Neural cell (in vitro differentiated cells): ENCODE measurements at regions not wholly inside any gene's neighbourhood (a gene's known extent, or its start where the extent isn't known, plus 50 kb on each side); places are given as distances from the start of the nearest gene placed in this dataset.

Source experiments
- H2AFZ ChIP-seq: fragments of 200-600, 300-800 bp; sonication (generic), shearing (Covaris generic); 2 replicates; pipeline ENCODE4 v1.6.0; 2014; ENCODE audit warnings: low read depth, mild to moderate bottlenecking, antibody characterized with exemption, low read length, moderate library complexity
- H3F3A ChIP-seq: fragments of 200-600 bp; shearing (Covaris generic); 2 replicates; pipeline ENCODE4 v1.6.1; 2016; ENCODE audit warnings: mild to moderate bottlenecking, moderate library complexity, mixed read lengths, antibody characterized with exemption, low read length; ENCODE audit not compliant: insufficient read depth, poor library complexity, severe bottlenecking
- H3K27ac ChIP-seq: fragments of 200-600, 300-800 bp; sonication (generic), shearing (Covaris generic); 2 replicates; pipeline ENCODE4 v1.5.1; 2014; ENCODE audit warnings: mild to moderate bottlenecking, low read length, moderate library complexity
- H3K27me3 ChIP-seq: fragments of 300-800, 200-600 bp; sonication (generic), shearing (Covaris generic); 2 replicates; pipeline ENCODE4 v1.6.0; 2014; ENCODE audit warnings: mild to moderate bottlenecking, low read depth, low read length, moderate library complexity; ENCODE audit not compliant: insufficient read depth
- H3K36me3 ChIP-seq: fragments of 300-800, 200-600 bp; sonication (generic), shearing (Covaris generic); 2 replicates; pipeline ENCODE4 v1.5.1; 2014; ENCODE audit warnings: mild to moderate bottlenecking, antibody characterized with exemption, low read length, moderate library complexity; ENCODE audit not compliant: insufficient read depth
- H3K4me2 ChIP-seq: fragments of 300-800, 200-600 bp; sonication (generic), shearing (Covaris generic); 2 replicates; pipeline ENCODE4 v1.6.0; 2014; ENCODE audit warnings: mild to moderate bottlenecking, low read length
- H3K4me3 ChIP-seq: fragments of 300-800, 200-600 bp; sonication (generic), shearing (Covaris generic); 2 replicates; pipeline ENCODE4 v1.5.1; 2014; ENCODE audit warnings: mild to moderate bottlenecking, low read length, moderate library complexity
- H3K79me2 ChIP-seq: fragments of 200-600 bp; shearing (Covaris generic); replicated peaks from 2 replicates; pipeline ENCODE4 v1.6.0; 2014; ENCODE audit warnings: mild to moderate bottlenecking, low read length, moderate library complexity; ENCODE audit not compliant: insufficient read depth
- H3K9ac ChIP-seq: fragments of 300-800, 200-600 bp; sonication (generic), shearing (Covaris generic); 2 replicates; pipeline ENCODE4 v1.6.1; 2016; ENCODE audit warnings: mild to moderate bottlenecking, low read length, mixed read lengths
- H3K9me2 ChIP-seq: fragments of 200-600 bp; shearing (Covaris generic); 2 replicates; pipeline ENCODE4 v1.6.1; 2016; ENCODE audit warnings: mild to moderate bottlenecking, low read length, mixed read lengths; ENCODE audit not compliant: insufficient read depth
- H3K9me3 ChIP-seq: fragments of 200-600, 300-800 bp; sonication (generic), shearing (Covaris generic); 2 replicates; pipeline ENCODE4 v1.6.1; 2016; ENCODE audit warnings: mild to moderate bottlenecking, mixed run types, low read length, moderate library complexity, mixed read lengths
- H4K20me1 ChIP-seq: fragments of 200-600 bp; shearing (Covaris generic); 2 replicates; pipeline ENCODE4 v1.6.1; 2016; ENCODE audit warnings: mild to moderate bottlenecking, mixed run types; ENCODE audit not compliant: insufficient read depth
- CTCF ChIP-seq: fragments of 450-650 bp; IDR thresholded peaks from 2 replicates; pipeline ENCODE4 v1.5.1; 2014; ENCODE audit warnings: antibody characterized with exemption, mild to moderate bottlenecking, moderate library complexity; ENCODE audit not compliant: poor library complexity, severe bottlenecking
- EP300 ChIP-seq: fragments of 450-650 bp; conservative IDR thresholded peaks from 2 replicates; pipeline ENCODE4 v1.6.1; 2014; ENCODE audit warnings: antibody characterized with exemption, mild to moderate bottlenecking, moderate library complexity; ENCODE audit not compliant: poor library complexity, severe bottlenecking
- EZH2 ChIP-seq: fragments of 200-600, 300-800 bp; shearing (Covaris generic), sonication (generic); IDR thresholded peaks from 2 replicates; pipeline ENCODE4 v1.6.1; 2014; ENCODE audit warnings: antibody characterized with exemption, low read length, borderline replicate concordance, mild to moderate bottlenecking; ENCODE audit not compliant: insufficient read depth, poor library complexity, severe bottlenecking
- MXI1 ChIP-seq: fragments of 450-650 bp; conservative IDR thresholded peaks from 2 replicates; pipeline ENCODE4 v1.6.1; 2014; ENCODE audit warnings: antibody characterized with exemption, mild to moderate bottlenecking; ENCODE audit not compliant: poor library complexity, severe bottlenecking
- POLR2AphosphoS5 ChIP-seq: IDR thresholded peaks from 2 replicates; pipeline ENCODE4 v1.6.1; 2012
- RAD21 ChIP-seq: fragments of 450-650 bp; conservative IDR thresholded peaks from 2 replicates; pipeline ENCODE4 v1.6.1; 2014; ENCODE audit warnings: antibody characterized with exemption, mild to moderate bottlenecking, moderate library complexity
- SMC3 ChIP-seq: fragments of 450-650 bp; conservative IDR thresholded peaks from 2 replicates; pipeline ENCODE4 v1.6.1; 2014; ENCODE audit warnings: antibody characterized with exemption, mild to moderate bottlenecking, moderate library complexity; ENCODE audit not compliant: poor library complexity
- TAF1 ChIP-seq: IDR thresholded peaks from 2 replicates; pipeline ENCODE4 v1.6.1; 2012; ENCODE audit warnings: low read depth
- TF ChIP-seq, protein P1 (sequence below): IDR thresholded peaks from 2 replicates; pipeline ENCODE4 v1.6.1; 2012; ENCODE audit warnings: borderline replicate concordance

DNA sequence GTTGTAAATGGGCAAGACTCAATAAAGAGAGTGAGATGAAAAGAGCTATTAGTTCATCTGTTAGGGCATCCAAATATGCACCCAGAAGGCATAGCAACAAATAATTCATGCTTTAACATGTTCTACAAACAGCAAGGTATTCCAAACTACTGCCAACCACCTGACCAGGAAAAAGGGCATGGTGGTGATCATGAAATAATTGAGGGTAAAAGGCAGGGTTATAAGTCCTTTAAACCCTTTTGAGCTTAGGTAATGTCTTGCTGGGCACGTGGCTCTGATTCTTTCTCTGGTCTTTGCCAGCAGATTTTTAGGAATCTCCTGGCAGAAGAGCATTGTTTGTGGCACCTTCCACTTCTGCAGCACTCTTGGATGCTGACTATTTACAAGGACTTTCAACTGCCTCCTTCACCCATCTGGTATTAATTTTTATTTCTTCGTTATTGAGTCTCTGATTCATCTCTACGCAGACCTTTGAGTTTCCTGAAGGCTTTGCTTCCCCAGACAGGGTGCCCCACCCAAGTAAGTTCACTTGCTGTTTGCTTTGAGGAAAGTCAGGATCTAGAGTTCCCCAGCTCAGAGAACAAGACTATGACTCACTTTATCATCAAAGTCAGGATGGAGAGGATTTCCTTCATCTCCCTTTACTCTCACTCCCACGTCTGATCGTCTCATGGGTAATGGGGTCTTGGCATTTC lies 83.4 kb upstream of the NEDD9 start:
- no peak overlapping the region for H2AFZ ChIP-seq

DNA sequence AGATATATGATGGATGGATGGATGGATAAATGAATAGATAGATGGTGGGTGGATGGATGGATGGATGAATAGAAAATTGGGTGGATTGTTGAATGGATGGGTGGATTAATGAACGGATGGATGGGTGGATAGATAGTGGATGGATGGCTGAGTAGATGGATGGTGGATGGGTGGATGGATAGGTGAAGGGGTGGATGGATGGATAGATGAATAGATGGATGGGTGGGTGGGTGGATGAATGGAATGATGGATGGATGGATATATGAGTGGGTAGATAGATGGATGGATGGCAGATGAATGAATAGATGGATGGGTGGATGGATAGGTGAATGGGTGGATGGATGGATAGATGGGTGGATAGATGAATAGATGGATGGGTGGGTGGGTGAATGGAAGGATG lies 80.7 kb upstream of the NEDD9 start:
- no peaks in the 10 kb centered on the region for H3F3A ChIP-seq
- H3K27ac ChIP-seq: no peak overlapping the region
- no peak overlapping the region for H3K4me2 ChIP-seq
- no peaks in the 10 kb centered on the region for H3K27me3 ChIP-seq
- H3K79me2 ChIP-seq: no peaks in the 10 kb centered on the region
- no peak overlapping the region for H2AFZ ChIP-seq
- H4K20me1 ChIP-seq: no peaks in the 10 kb centered on the region
- H3K9ac ChIP-seq: no peak overlapping the region
- no peaks in the 10 kb centered on the region for H3K9me3 ChIP-seq
- no peaks in the 10 kb centered on the region for H3K9me2 ChIP-seq
- H3K36me3 ChIP-seq: no peaks in the 10 kb centered on the region
- no peak for TF ChIP-seq CTCF
- H3K4me3 ChIP-seq: no peak overlapping the region

More for the DNA sequence above, 83.4 kb upstream of the NEDD9 start:
- Histone ChIP-seq H3K9ac (no peak overlapping the region), H3K4me3 (no peak overlapping the region), H4K20me1 (no peaks in the 10 kb centered on the region), H3K79me2 (no peaks in the 10 kb centered on the region), H3K27me3 (no peaks in the 10 kb centered on the region), H3K36me3 (no peaks in the 10 kb centered on the region), H3K27ac (no peak overlapping the region), H3K9me3 (no peaks in the 10 kb centered on the region), H3K4me2 (no peak overlapping the region), H3F3A (no peaks in the 10 kb centered on the region), H3K9me2 (no peaks in the 10 kb centered on the region)
- TF ChIP-seq, protein P1, sequence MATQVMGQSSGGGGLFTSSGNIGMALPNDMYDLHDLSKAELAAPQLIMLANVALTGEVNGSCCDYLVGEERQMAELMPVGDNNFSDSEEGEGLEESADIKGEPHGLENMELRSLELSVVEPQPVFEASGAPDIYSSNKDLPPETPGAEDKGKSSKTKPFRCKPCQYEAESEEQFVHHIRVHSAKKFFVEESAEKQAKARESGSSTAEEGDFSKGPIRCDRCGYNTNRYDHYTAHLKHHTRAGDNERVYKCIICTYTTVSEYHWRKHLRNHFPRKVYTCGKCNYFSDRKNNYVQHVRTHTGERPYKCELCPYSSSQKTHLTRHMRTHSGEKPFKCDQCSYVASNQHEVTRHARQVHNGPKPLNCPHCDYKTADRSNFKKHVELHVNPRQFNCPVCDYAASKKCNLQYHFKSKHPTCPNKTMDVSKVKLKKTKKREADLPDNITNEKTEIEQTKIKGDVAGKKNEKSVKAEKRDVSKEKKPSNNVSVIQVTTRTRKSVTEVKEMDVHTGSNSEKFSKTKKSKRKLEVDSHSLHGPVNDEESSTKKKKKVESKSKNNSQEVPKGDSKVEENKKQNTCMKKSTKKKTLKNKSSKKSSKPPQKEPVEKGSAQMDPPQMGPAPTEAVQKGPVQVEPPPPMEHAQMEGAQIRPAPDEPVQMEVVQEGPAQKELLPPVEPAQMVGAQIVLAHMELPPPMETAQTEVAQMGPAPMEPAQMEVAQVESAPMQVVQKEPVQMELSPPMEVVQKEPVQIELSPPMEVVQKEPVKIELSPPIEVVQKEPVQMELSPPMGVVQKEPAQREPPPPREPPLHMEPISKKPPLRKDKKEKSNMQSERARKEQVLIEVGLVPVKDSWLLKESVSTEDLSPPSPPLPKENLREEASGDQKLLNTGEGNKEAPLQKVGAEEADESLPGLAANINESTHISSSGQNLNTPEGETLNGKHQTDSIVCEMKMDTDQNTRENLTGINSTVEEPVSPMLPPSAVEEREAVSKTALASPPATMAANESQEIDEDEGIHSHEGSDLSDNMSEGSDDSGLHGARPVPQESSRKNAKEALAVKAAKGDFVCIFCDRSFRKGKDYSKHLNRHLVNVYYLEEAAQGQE: no peak
- TF ChIP-seq POLR2AphosphoS5: no peak
- TF ChIP-seq SMC3: no peak
- no peak for TF ChIP-seq RAD21
- no peak for TF ChIP-seq EZH2
- no peak for TF ChIP-seq CTCF
- no peak for TF ChIP-seq TAF1
- TF ChIP-seq EP300: no peak
- no peak for TF ChIP-seq MXI1
